WTC11 (cell line): ENCODE measurements at regions not wholly inside any gene's neighbourhood (a gene's known extent, or its start where the extent isn't known, plus 50 kb on each side); places are given as distances from the start of the nearest gene placed in this dataset.

ENCODE experiments used
- ATAC-seq: fragments of 200-7000 bp; cut with Tn5 transposase; 2 replicates; pipeline ENCODE4 v1.10.0; 2021; ENCODE audit warnings: mild to moderate bottlenecking, moderate library complexity
- CTCF ChIA-PET: fragments of 300-600 bp; sonication (Branson Sonifier 250); formaldehyde crosslinking; loops from one replicate; lab custom pipeline; 2021; ENCODE audit warnings: antibody characterized with exemption; lab: Charles Lee
- POLR2A ChIA-PET: fragments of 350-600 bp; sonication (Branson Sonifier 250); formaldehyde crosslinking; loops from one replicate; lab custom pipeline; 2021; ENCODE audit warnings: antibody characterized with exemption; lab: Charles Lee
- DNase-seq: peaks from one replicate; pipeline ENCODE4 v3.0.0; 2021; ENCODE audit warnings: low spot score
- H3K27ac Mint-ChIP-seq: 2 replicates; pipeline ENCODE4 v1.8.0; 2021; ENCODE audit warnings: mixed read lengths
- H3K27me3 Mint-ChIP-seq: 2 replicates; pipeline ENCODE4 v1.8.0; 2021; ENCODE audit warnings: low read depth, mild to moderate bottlenecking, moderate library complexity, mixed read lengths
- H3K36me3 Mint-ChIP-seq: 2 replicates; pipeline ENCODE4 v1.8.0; 2021; ENCODE audit warnings: mixed read lengths
- H3K4me1 Mint-ChIP-seq: 2 replicates; pipeline ENCODE4 v1.8.0; 2022; ENCODE audit warnings: mixed read lengths
- H3K4me3 Mint-ChIP-seq: 2 replicates; pipeline ENCODE4 v1.8.0; 2021; ENCODE audit warnings: mild to moderate bottlenecking, moderate library complexity, mixed read lengths
- H3K9me3 Mint-ChIP-seq: 2 replicates; pipeline ENCODE4 v1.8.0; 2021; ENCODE audit warnings: mixed read lengths
- CREM ChIP-seq: sonication (generic); formaldehyde crosslinking; IDR thresholded peaks from 2 replicates; pipeline ENCODE4 v1.8.1; 2022; ENCODE audit warnings: mild to moderate bottlenecking, missing genetic modification reagents, moderate library complexity
- EMX1 ChIP-seq: fragments of 250-450 bp; sonication (Bioruptor Pico); IDR thresholded peaks from 2 replicates; pipeline ENCODE4 v1.8.0; 2021; ENCODE audit warnings: mild to moderate bottlenecking
- ETV6 ChIP-seq: sonication (generic); formaldehyde crosslinking; IDR thresholded peaks from 2 replicates; pipeline ENCODE4 v1.8.1; 2022; ENCODE audit warnings: mild to moderate bottlenecking, missing genetic modification reagents
- FOXK1 ChIP-seq: sonication (generic); formaldehyde crosslinking; IDR thresholded peaks from 2 replicates; pipeline ENCODE4 v1.8.0; 2022; ENCODE audit warnings: mild to moderate bottlenecking, moderate library complexity, missing genetic modification reagents
- HMGA2 ChIP-seq: fragments of 250-450 bp; sonication (Bioruptor Pico); IDR thresholded peaks from 2 replicates; pipeline ENCODE4 v1.4.0; 2021; ENCODE audit warnings: mild to moderate bottlenecking, moderate library complexity
- KAT7 ChIP-seq: sonication (generic); formaldehyde crosslinking; IDR thresholded peaks from 2 replicates; pipeline ENCODE4 v1.8.1; 2023; ENCODE audit warnings: missing genetic modification reagents, mild to moderate bottlenecking, borderline replicate concordance
- MYBL2 ChIP-seq: sonication (generic); formaldehyde crosslinking; IDR thresholded peaks from 2 replicates; pipeline ENCODE4 v1.8.1; 2023; ENCODE audit warnings: mild to moderate bottlenecking, moderate library complexity, missing genetic modification reagents
- RORB ChIP-seq: fragments of 250-450 bp; sonication (Bioruptor Pico); IDR thresholded peaks from 2 replicates; pipeline ENCODE4 v1.9.0; 2021; ENCODE audit warnings: mild to moderate bottlenecking
- SOX15 ChIP-seq: fragments of 250-450 bp; sonication (Bioruptor Pico); IDR thresholded peaks from 2 replicates; pipeline ENCODE4 v1.9.0; 2021; ENCODE audit warnings: mild to moderate bottlenecking
- TCF7 ChIP-seq: sonication (generic); formaldehyde crosslinking; IDR thresholded peaks from 2 replicates; pipeline ENCODE4 v1.8.0; 2022; ENCODE audit warnings: mild to moderate bottlenecking, low read depth, missing genetic modification reagents, moderate library complexity
- TF ChIP-seq, protein P1 (sequence below): fragments of 200-600 bp; IDR thresholded peaks from 2 replicates; pipeline ENCODE4 v1.8.0; 2022; ENCODE audit warnings: antibody characterized with exemption
- TF ChIP-seq, protein P2 (sequence below): fragments of 250-450 bp; sonication (Bioruptor Pico); IDR thresholded peaks from 2 replicates; pipeline ENCODE4 v1.9.0; 2021; ENCODE audit warnings: mild to moderate bottlenecking
- TF ChIP-seq, protein P3 (sequence below): fragments of 250-450 bp; sonication (Bioruptor Pico); IDR thresholded peaks from 2 replicates; pipeline ENCODE4 v2.1.2; 2022; ENCODE audit warnings: mild to moderate bottlenecking, moderate library complexity
- TF ChIP-seq, protein P4 (sequence below): fragments of 250-450 bp; sonication (Bioruptor Pico); conservative IDR thresholded peaks from 2 replicates; pipeline ENCODE4 v1.9.0; 2021; ENCODE audit warnings: mild to moderate bottlenecking
- TF ChIP-seq, protein P5 (sequence below): sonication (generic); formaldehyde crosslinking; IDR thresholded peaks from 2 replicates; pipeline ENCODE4 v1.8.1; 2022; ENCODE audit warnings: mild to moderate bottlenecking, moderate library complexity, missing genetic modification reagents
- TF ChIP-seq, protein P6 (sequence below): sonication (generic); formaldehyde crosslinking; IDR thresholded peaks from 2 replicates; pipeline ENCODE4 v1.8.0; 2023; ENCODE audit warnings: missing genetic modification reagents, mild to moderate bottlenecking, borderline replicate concordance
- TF ChIP-seq, protein P7 (sequence below): sonication (generic); formaldehyde crosslinking; IDR thresholded peaks from 2 replicates; pipeline ENCODE4 v1.8.1; 2022; ENCODE audit warnings: low read depth, mild to moderate bottlenecking, moderate library complexity, missing genetic modification reagents, borderline replicate concordance

DNA sequence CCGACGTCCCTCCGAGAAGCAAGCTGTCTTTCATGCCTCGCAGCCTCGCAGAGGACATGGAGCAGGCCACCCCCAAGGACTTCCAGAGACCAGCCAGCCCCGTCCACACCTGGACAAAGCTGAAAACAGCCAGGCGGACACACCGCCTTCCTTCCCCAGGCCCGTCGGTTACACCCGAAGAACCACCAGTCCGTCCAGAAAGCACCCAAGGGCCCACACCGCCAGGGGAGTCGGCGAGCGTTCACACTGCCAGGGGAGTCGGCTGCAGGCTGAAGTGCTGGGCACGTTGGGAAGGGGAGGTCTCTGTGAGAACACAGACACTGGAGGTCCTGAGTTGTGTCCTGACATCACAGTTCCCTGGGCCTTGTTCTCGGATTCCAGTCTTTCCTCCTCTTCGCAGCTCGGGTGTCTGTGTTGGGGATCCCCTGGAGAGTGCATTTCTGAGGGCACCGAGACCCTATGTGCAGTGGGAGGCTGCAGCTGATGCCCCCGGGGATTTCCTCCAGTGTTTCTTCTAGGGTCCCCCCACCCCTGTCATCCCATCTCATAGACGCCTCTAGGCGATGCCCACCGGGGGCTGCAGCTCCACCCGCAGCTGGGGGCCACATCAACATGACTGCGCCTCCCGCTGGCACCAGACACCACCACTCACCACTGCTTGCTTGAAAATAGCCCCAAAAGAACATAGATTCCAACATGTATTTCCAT, 344.4 kb upstream of the SALL3 start (continued):
- TF ChIP-seq ETV6 (no peak), CREM (CRISPR knock-in tag) (no peak), SOX15 (CRISPR knock-in tag) (no peak), EMX1 (CRISPR knock-in tag) (no peak), TCF7 (no peak)
- TF ChIP-seq, protein P1, sequence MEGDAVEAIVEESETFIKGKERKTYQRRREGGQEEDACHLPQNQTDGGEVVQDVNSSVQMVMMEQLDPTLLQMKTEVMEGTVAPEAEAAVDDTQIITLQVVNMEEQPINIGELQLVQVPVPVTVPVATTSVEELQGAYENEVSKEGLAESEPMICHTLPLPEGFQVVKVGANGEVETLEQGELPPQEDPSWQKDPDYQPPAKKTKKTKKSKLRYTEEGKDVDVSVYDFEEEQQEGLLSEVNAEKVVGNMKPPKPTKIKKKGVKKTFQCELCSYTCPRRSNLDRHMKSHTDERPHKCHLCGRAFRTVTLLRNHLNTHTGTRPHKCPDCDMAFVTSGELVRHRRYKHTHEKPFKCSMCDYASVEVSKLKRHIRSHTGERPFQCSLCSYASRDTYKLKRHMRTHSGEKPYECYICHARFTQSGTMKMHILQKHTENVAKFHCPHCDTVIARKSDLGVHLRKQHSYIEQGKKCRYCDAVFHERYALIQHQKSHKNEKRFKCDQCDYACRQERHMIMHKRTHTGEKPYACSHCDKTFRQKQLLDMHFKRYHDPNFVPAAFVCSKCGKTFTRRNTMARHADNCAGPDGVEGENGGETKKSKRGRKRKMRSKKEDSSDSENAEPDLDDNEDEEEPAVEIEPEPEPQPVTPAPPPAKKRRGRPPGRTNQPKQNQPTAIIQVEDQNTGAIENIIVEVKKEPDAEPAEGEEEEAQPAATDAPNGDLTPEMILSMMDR, result no peak
- TF ChIP-seq, protein P2, sequence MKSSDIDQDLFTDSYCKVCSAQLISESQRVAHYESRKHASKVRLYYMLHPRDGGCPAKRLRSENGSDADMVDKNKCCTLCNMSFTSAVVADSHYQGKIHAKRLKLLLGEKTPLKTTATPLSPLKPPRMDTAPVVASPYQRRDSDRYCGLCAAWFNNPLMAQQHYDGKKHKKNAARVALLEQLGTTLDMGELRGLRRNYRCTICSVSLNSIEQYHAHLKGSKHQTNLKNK (CRISPR knock-in tag), result no peak

DNA sequence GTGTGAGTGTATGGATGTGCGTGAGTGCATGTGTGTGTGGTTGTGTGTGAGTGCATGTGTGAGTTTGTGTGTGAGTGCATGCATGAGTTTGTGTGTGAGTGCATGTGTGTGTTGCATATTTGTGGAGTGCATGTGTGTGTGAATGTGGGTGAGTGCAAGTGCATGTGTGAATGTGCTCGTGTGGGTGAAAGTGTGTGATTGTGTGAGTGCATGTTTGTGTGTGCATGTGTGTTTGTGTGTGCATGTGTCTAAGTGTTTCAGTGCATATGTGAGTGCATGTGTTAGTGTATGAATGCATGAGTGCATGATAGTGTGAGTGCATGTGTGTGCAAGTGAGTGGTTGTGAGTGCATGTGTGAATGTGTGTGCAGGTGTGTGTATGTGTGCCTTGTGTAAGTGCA, 343.4 kb upstream of the SALL3 start:
- peaks cover 27% of the 10 kb centered on the region for H3K9me3 Mint-ChIP-seq
- H3K4me1 Mint-ChIP-seq, result no peaks in the 10 kb centered on the region; the same call in 1 of the 2 replicates
- no peak for DNase-seq
- no peak for TF ChIP-seq MYBL2 (CRISPR knock-in tag)
- TF ChIP-seq, protein P3, sequence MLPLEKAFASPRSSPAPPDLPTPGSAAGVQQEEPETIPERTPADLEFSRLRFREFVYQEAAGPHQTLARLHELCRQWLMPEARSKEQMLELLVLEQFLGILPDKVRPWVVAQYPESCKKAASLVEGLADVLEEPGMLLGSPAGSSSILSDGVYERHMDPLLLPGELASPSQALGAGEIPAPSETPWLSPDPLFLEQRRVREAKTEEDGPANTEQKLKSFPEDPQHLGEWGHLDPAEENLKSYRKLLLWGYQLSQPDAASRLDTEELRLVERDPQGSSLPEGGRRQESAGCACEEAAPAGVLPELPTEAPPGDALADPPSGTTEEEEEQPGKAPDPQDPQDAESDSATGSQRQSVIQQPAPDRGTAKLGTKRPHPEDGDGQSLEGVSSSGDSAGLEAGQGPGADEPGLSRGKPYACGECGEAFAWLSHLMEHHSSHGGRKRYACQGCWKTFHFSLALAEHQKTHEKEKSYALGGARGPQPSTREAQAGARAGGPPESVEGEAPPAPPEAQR, result no peak
- ChIA-PET CTCF (no interaction called here), POLR2A (no interaction called here)
- H3K36me3 Mint-ChIP-seq, result peaks cover 25% of the 10 kb centered on the region
- ATAC-seq, result no peak
- no peak overlapping the region for H3K4me3 Mint-ChIP-seq
- H3K27ac Mint-ChIP-seq, result no peak overlapping the region
- H3K27me3 Mint-ChIP-seq, result peaks cover 9% of the 10 kb centered on the region

DNA sequence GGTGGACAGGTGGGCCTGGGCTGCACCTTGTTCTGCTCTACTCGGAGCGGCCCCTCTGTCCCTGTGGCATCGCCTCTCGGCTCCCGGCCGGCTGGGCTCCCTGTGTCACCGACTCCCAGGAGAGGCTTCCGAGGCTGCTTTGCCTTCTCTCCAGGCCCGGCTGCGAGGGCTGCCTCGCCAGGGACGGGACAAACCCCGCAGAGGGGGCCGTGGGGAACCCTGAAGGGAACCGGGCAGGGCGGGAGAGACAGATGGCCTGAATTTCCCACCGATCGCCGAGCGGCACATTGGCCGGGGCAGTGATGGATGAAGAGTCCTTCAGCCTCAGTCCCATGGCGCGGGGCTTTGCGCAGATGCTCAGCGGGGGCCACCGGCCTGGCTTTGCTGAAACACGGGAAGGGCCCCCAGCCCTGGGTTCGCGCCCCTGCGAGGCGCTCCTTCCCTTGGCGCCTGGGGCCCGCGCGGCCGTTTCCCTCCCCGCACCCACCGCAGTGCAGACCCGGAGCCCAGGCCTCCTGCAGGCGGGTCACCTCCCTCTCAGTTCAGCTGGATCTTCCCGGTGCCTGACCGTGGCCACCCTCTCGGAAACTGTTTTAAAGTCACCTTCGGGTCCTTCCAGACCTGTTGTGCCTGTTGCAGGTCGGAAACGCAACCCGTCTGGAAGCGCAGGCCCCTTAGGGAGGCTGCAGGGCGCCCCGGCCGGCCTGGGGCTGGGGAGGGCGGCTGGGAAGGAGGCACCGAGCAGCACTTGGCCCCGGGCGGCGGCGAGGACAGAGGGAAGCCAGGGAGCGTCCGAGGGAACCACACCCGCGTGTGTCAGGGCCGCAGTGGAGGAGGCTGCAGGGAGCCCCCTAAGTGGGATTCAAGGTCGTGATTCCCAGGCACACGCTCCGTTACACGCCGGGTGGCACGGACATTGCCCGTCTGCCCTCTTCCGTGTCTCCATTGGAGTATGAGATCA, 341.9 kb upstream of the SALL3 start:
- DNase-seq (no peak), ATAC-seq (no peak)
- Mint-ChIP-seq H3K27me3 (peaks cover 9% of the 10 kb centered on the region), H3K9me3 (peaks cover 29% of the 10 kb centered on the region), H3K4me3 (no peak overlapping the region), H3K36me3 (peaks cover 24% of the 10 kb centered on the region), H3K27ac (no peak overlapping the region), H3K4me1 (peaks cover 5% of the 10 kb centered on the region; the same call in 1 of the 2 replicates)
- CTCF ChIA-PET, result no interaction called here
- POLR2A ChIA-PET, result no interaction called here
- TF ChIP-seq RORB (CRISPR knock-in tag) (no peak), FOXK1 (CRISPR knock-in tag) (no peak), MYBL2 (CRISPR knock-in tag) (no peak), HMGA2 (CRISPR knock-in tag) (no peak), CREM (CRISPR knock-in tag) (no peak), KAT7 (no peak)
- TF ChIP-seq, protein P4, sequence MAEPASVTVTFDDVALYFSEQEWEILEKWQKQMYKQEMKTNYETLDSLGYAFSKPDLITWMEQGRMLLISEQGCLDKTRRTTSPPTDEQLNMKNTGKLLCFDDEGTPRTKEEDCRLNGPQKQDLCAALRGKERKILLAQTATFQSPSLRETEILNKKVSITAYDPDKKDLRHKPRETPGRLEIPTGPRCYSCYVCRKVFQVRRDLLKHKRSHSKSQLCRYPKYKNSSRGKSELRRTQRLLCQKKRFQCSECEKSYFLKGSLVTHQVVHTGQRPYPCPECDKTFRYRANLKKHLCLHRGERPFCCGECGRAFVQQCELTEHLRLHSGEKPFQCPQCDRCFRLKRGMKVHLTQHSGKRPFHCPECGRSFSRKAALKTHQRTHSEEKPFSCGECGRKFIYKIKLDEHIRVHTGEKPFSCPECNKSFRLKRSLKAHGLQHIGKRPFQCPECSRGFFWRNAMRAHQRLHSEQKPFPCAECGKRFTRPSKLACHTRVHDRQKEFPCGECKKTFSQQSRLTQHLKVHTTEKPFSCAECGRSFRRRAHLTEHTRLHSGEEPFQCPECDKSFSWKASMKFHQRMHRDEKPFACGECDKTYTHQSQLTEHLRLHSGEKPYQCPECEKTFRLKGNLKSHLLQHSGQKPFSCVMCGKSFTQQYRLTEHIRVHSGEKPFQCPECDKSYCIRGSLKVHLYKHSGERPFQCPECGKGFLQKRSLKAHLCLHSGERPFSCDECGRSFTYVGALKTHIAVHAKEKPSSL, result no peak
- TF ChIP-seq, protein P5, sequence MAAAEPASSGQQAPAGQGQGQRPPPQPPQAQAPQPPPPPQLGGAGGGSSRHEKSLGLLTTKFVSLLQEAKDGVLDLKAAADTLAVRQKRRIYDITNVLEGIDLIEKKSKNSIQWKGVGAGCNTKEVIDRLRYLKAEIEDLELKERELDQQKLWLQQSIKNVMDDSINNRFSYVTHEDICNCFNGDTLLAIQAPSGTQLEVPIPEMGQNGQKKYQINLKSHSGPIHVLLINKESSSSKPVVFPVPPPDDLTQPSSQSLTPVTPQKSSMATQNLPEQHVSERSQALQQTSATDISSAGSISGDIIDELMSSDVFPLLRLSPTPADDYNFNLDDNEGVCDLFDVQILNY, result no peak
- TF ChIP-seq, protein P6, sequence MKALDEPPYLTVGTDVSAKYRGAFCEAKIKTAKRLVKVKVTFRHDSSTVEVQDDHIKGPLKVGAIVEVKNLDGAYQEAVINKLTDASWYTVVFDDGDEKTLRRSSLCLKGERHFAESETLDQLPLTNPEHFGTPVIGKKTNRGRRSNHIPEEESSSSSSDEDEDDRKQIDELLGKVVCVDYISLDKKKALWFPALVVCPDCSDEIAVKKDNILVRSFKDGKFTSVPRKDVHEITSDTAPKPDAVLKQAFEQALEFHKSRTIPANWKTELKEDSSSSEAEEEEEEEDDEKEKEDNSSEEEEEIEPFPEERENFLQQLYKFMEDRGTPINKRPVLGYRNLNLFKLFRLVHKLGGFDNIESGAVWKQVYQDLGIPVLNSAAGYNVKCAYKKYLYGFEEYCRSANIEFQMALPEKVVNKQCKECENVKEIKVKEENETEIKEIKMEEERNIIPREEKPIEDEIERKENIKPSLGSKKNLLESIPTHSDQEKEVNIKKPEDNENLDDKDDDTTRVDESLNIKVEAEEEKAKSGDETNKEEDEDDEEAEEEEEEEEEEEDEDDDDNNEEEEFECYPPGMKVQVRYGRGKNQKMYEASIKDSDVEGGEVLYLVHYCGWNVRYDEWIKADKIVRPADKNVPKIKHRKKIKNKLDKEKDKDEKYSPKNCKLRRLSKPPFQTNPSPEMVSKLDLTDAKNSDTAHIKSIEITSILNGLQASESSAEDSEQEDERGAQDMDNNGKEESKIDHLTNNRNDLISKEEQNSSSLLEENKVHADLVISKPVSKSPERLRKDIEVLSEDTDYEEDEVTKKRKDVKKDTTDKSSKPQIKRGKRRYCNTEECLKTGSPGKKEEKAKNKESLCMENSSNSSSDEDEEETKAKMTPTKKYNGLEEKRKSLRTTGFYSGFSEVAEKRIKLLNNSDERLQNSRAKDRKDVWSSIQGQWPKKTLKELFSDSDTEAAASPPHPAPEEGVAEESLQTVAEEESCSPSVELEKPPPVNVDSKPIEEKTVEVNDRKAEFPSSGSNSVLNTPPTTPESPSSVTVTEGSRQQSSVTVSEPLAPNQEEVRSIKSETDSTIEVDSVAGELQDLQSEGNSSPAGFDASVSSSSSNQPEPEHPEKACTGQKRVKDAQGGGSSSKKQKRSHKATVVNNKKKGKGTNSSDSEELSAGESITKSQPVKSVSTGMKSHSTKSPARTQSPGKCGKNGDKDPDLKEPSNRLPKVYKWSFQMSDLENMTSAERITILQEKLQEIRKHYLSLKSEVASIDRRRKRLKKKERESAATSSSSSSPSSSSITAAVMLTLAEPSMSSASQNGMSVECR, result no peak
- TF ChIP-seq, protein P7, sequence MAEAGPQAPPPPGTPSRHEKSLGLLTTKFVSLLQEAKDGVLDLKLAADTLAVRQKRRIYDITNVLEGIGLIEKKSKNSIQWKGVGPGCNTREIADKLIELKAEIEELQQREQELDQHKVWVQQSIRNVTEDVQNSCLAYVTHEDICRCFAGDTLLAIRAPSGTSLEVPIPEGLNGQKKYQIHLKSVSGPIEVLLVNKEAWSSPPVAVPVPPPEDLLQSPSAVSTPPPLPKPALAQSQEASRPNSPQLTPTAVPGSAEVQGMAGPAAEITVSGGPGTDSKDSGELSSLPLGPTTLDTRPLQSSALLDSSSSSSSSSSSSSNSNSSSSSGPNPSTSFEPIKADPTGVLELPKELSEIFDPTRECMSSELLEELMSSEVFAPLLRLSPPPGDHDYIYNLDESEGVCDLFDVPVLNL, result no peak
